ENCODE measurements at regions not wholly inside any gene's neighbourhood (a gene's known extent, or its start where the extent isn't known, plus 50 kb on each side); places are given as distances from the start of the nearest gene placed in this dataset.

DNA sequence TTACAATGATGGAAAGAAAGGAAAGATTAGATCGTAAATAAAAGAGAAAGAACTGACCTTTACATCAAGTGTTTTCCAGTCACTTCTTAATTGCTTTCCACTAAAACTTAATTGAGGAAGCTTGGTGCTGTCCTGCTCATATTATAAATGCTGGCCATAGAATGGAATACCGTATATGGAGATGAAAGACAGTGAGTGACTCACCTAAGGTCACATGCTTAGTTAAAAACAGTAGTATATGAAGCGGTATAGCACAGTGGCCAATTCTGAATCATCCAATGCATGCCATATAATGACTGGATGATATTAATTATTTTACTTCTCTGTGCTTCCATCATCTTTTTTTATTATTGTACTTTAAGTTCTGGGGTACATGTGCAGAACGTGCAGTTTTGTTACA lies 482.4 kb upstream of the SGCD start:
- H2AFZ ChIP-seq (ENCODE audit: low read length) = no peak overlapping the region
- no peak overlapping the region for H2BK12ac ChIP-seq (ENCODE audit: low read depth, low read length)
- H3K23me2 ChIP-seq (ENCODE audit: low read depth, low read length) = no peaks in the 10 kb centered on the region; the same call in 1 of the 2 replicates
- FAIRE-seq (no peak), DNase-seq (ENCODE audit: low read depth in 1 of 2, low spot score in 2 of 2) (no peak)
- no peak overlapping the region for H3K56ac ChIP-seq (replicated peaks; ENCODE audit: insufficient read length, low read depth, low read length)
- ChIA-PET POLR2A (ENCODE audit: partially characterized antibody) (no interaction called here), CTCF (ENCODE audit: partially characterized antibody) (interaction anchor here (1.1 kb wide), 1 partner anchor 171 kb away, joined by 3 read pairs; no protein-coding TSS in a partner anchor)
- H2AK5ac ChIP-seq (ENCODE audit: low read depth, low read length) = no peak overlapping the region
- no peaks in the 10 kb centered on the region for H3K79me2 ChIP-seq (ENCODE audit: control insufficient read depth in 1 of 2, insufficient read depth in 2 of 2, low read length in 2 of 2)
- H3K4me2 ChIP-seq (ENCODE audit: insufficient read depth in 1 of 2, low read depth in 2 of 2, low read length in 2 of 2) = no peak overlapping the region
- no peaks in the 10 kb centered on the region for H4K20me1 ChIP-seq (replicated peaks in 1 of 2; ENCODE audit: control insufficient read depth in 1 of 2, insufficient read depth in 2 of 2, low read length in 2 of 2)
- no peak overlapping the region for H4K5ac ChIP-seq (ENCODE audit: insufficient read length, low read depth, low read length)
- H3K36me3 ChIP-seq (ENCODE audit: control insufficient read depth in 2 of 4, insufficient read depth in 4 of 4, low read length in 3 of 4) = no peaks in the 10 kb centered on the region
- no peaks in the 10 kb centered on the region for H3K4me1 ChIP-seq (replicated peaks in 1 of 4; ENCODE audit: control insufficient read depth in 3 of 4, insufficient read depth in 4 of 4, low read length in 3 of 4)
- H3K23ac ChIP-seq (ENCODE audit: insufficient read length) = no peak overlapping the region
- no peak overlapping the region for H4K8ac ChIP-seq (ENCODE audit: extremely low read depth, insufficient read depth, low read length)
- no peak overlapping the region for H3K14ac ChIP-seq (ENCODE audit: insufficient read length)
- H2BK20ac ChIP-seq (ENCODE audit: low read length) = no peak overlapping the region
- H3K4me3 ChIP-seq (ENCODE audit: extremely low read depth in 1 of 4, insufficient read depth in 2 of 4, low read depth in 3 of 4, low read length in 4 of 4) = no peak overlapping the region
- H2BK15ac ChIP-seq (ENCODE audit: low read length) = no peak overlapping the region
- H3K27ac ChIP-seq (ENCODE audit: low read depth, low read length) = no peak overlapping the region
- H3K9ac ChIP-seq (replicated peaks in 1 of 4; ENCODE audit: extremely low read depth in 1 of 4, low read depth in 3 of 4, low read length in 3 of 4) = no peak overlapping the region
- H4K91ac ChIP-seq (replicated peaks; ENCODE audit: insufficient read length, low read length) = no peak overlapping the region
- WGBS, 2 experiments (ENCODE audit: extremely low coverage in 1 of 2, insufficient coverage in 1 of 2, insufficient read length in 1 of 2, insufficient replicate concordance in 2 of 2, low coverage in 1 of 2, low lambda C conversion rate in 2 of 2, missing lambda C conversion rate in 1 of 2) = 95% methylated on average over 4 of the region's 4 CpGs; no CpG with 5 or more reads in 1 of the 2 experiments
- no peak overlapping the region for H3K18ac ChIP-seq (ENCODE audit: extremely low read depth, low read length)
- no peak overlapping the region for H2BK120ac ChIP-seq (replicated peaks; ENCODE audit: low read depth, low read length)
- no peaks in the 10 kb centered on the region for H3K9me3 ChIP-seq (ENCODE audit: insufficient read depth in 2 of 2, low read depth in 1 of 2, low read length in 1 of 2)
- H3K79me1 ChIP-seq (ENCODE audit: low read depth, low read length) = no peaks in the 10 kb centered on the region
- no peak overlapping the region for H3K4ac ChIP-seq (replicated peaks; ENCODE audit: insufficient read length, low read depth, low read length)
- no peaks in the 10 kb centered on the region for H3K27me3 ChIP-seq (replicated peaks in 1 of 4; ENCODE audit: control insufficient read depth in 3 of 4, extremely low read depth in 1 of 4, insufficient read depth in 3 of 4, low read length in 3 of 4)
- no peak overlapping the region for H2BK5ac ChIP-seq (ENCODE audit: low read depth, low read length)
- TF ChIP-seq SIX5 (IDR thresholded peaks at IDR 0.05; ENCODE audit: low read depth, low read length) = no peak
- TF ChIP-seq ATF3 (IDR thresholded peaks at IDR 0.05; ENCODE audit: insufficient read depth, low read depth, low read length) = no peak
- no peak for TF ChIP-seq RXRA (IDR thresholded peaks at IDR 0.05; ENCODE audit: insufficient read depth, low read depth, low read length)
- TF ChIP-seq MAFK (IDR thresholded peaks at IDR 0.05; ENCODE audit: low read depth, low read length) = no peak
- TF ChIP-seq BCL11A (IDR thresholded peaks at IDR 0.05; ENCODE audit: low read depth in 2 of 2, low read length in 2 of 2) = no peak
- TF ChIP-seq HDAC6 (IDR thresholded peaks at IDR 0.05; ENCODE audit: low read depth, low read length) = no peak
- no peak for TF ChIP-seq RBBP5 (IDR thresholded peaks at IDR 0.05; ENCODE audit: borderline replicate concordance, low read depth, low read length)
- no peak for TF ChIP-seq SP2 (IDR thresholded peaks at IDR 0.05; ENCODE audit: low read length)
- no peak for TF ChIP-seq NANOG (IDR thresholded peaks at IDR 0.05; ENCODE audit: insufficient read depth, low read depth, low read length, poor library complexity, severe bottlenecking)
- no peak for TF ChIP-seq FOSL1 (IDR thresholded peaks at IDR 0.05; ENCODE audit: insufficient read depth, low read depth, low read length)
- no peak for TF ChIP-seq EP300 (IDR thresholded peaks at IDR 0.05; ENCODE audit: borderline replicate concordance in 1 of 2, low read depth in 2 of 2, low read length in 2 of 2)
- TF ChIP-seq CTBP2 (IDR thresholded peaks at IDR 0.05; ENCODE audit: borderline replicate concordance, insufficient read depth, insufficient read length, low read length) = no peak
- TF ChIP-seq JUND (IDR thresholded peaks at IDR 0.05; ENCODE audit: low read length) = no peak

All from H1 (cell line).